ENCODE measurements at regions not wholly inside any gene's neighbourhood (a gene's known extent, or its start where the extent isn't known, plus 50 kb on each side); places are given as distances from the start of the nearest gene placed in this dataset.

GRCh38 chr3:76310667-76311066, 525.3 kb upstream of the ZNF717 start (continued):
- TF ChIP-seq ZBTB33 (CRISPR knock-in tag; IDR thresholded peaks at IDR 0.05), result no peak

GRCh38 chr3:76311941-76312340, 526.6 kb upstream of the ZNF717 start:
- ChIA-PET POLR2A (no interaction called here), CTCF (ENCODE audit: low intra/inter-chr PET ratio) (no interaction called here)
- intact Hi-C loops (cut with micrococcal nuclease), result no loop called here
- Histone ChIP-seq H3K27me3 (ENCODE audit: control insufficient read depth in 2 of 2, insufficient read depth in 2 of 2, low read length in 2 of 2) (no peaks in the 10 kb centered on the region), H3K27ac (ENCODE audit: extremely low read depth, low read depth, low read length) (no peak overlapping the region), H3K79me2 (ENCODE audit: control insufficient read depth, insufficient read depth, low read length) (no peaks in the 10 kb centered on the region), H4K20me1 (replicated peaks; ENCODE audit: control insufficient read depth, insufficient read depth, low read length) (no peaks in the 10 kb centered on the region), H3K9ac (ENCODE audit: insufficient read depth in 1 of 2, low read depth in 2 of 2, low read length in 2 of 2) (no peak overlapping the region), H3K9me1 (ENCODE audit: control insufficient read depth, insufficient read depth, low read length) (no peaks in the 10 kb centered on the region), H3K36me3 (ENCODE audit: control insufficient read depth, insufficient read depth, low read length) (no peaks in the 10 kb centered on the region), H3K4me3 (no peak overlapping the region), H2AFZ (ENCODE audit: low read depth, low read length) (no peak overlapping the region), H3K4me2 (ENCODE audit: insufficient read depth, low read length) (no peak overlapping the region), H3K4me1 (replicated peaks in 1 of 2; ENCODE audit: control insufficient read depth in 2 of 2, insufficient read depth in 2 of 2, low read length in 2 of 2) (no peaks in the 10 kb centered on the region), H3K9me3 (replicated peaks; ENCODE audit: control insufficient read depth, insufficient read depth, low read depth, low read length) (no peaks in the 10 kb centered on the region)
- ATAC-seq, result no peak
- FAIRE-seq, result no peak
- no peak for DNase-seq (ENCODE audit: extremely low read depth in 1 of 4, low spot score in 3 of 4)
- WGBS (ENCODE audit: insufficient coverage, low coverage, missing lambda C conversion rate), result 0% methylated on average over 4 of the region's 4 CpGs
- BruUV-seq (replicated peaks), result no TSS peak
- in situ Hi-C loops (cut with MboI), result no loop called here
- TF ChIP-seq ZNF398 (CRISPR knock-in tag; IDR thresholded peaks at IDR 0.05) (no peak), ZNF609 (CRISPR knock-in tag; IDR thresholded peaks at IDR 0.05; ENCODE audit: borderline replicate concordance) (no peak), NFYB (IDR thresholded peaks at IDR 0.05; ENCODE audit: extremely low read depth, insufficient read length) (no peak), ZNF224 (CRISPR knock-in tag; IDR thresholded peaks at IDR 0.05) (no peak), TCF7L2 (IDR thresholded peaks at IDR 0.05; ENCODE audit: low read depth, low read length) (no peak), HNRNPK (IDR thresholded peaks at IDR 0.05; ENCODE audit: low read depth, low read length, poor library complexity, severe bottlenecking) (no peak), ZKSCAN8 (CRISPR knock-in tag; IDR thresholded peaks at IDR 0.05) (no peak), SUPT5H (IDR thresholded peaks at IDR 0.05) (no peak), ATF1 (CRISPR knock-in tag; IDR thresholded peaks at IDR 0.05) (no peak), ATF1 (tag; IDR thresholded peaks at IDR 0.05) (no peak), VEZF1 (CRISPR knock-in tag; IDR thresholded peaks at IDR 0.05) (no peak)

Data from K562 (cell line).